IMR-90 (cell line): ENCODE measurements at regions not wholly inside any gene's neighbourhood (a gene's known extent, or its start where the extent isn't known, plus 50 kb on each side); places are given as distances from the start of the nearest gene placed in this dataset.

Source experiments
- ATAC-seq: fragments of 200-7000 bp; cut with Tn5 transposase; 2 replicates; pipeline ENCODE4 v1.9.1; 2020; ENCODE audit warnings: low read depth, mild to moderate bottlenecking, moderate library complexity
- BruUV-seq: library from RNA; stranded (reverse); fragments of 400-500 nt; replicated peaks from 2 replicates; lab custom pipeline; 2021; lab: Mats Ljungman, UMichigan
- CTCF ChIA-PET: fragments of 300-600 bp; formaldehyde crosslinking; extraction: SDS; loops from one replicate; lab custom pipeline; 2021; ENCODE audit warnings: antibody characterized with exemption; lab: Yijun Ruan, JAX
- POLR2A ChIA-PET: fragments of 300-600 bp; sonication (Branson Sonifier 250); formaldehyde crosslinking; loops from one replicate; lab custom pipeline; 2022; ENCODE audit warnings: antibody characterized with exemption; ENCODE audit not compliant: unreplicated experiment; lab: Charles Lee
- DNase-seq: peaks from one replicate; pipeline ENCODE4 v3.0.0; 2013
- H2AFZ ChIP-seq: replicated peaks from 2 replicates; pipeline ENCODE3; 2013; ENCODE audit warnings: low read length, mild to moderate bottlenecking; ENCODE audit not compliant: poor library complexity
- H2AK5ac ChIP-seq: 2 replicates; pipeline ENCODE4 v1.6.1; 2013; ENCODE audit warnings: low read depth, low read length, inconsistent platforms
- H2AK9ac ChIP-seq: replicated peaks from 2 replicates; pipeline ENCODE3; 2013; ENCODE audit warnings: mild to moderate bottlenecking, low read depth, low read length, moderate library complexity; ENCODE audit not compliant: poor library complexity
- H2BK120ac ChIP-seq: 2 replicates; pipeline ENCODE4 v1.6.1; 2013; ENCODE audit warnings: low read depth, low read length, inconsistent platforms
- H2BK15ac ChIP-seq: 3 replicates; pipeline ENCODE4 v1.6.1; 2013; ENCODE audit warnings: low read depth, low read length, inconsistent platforms
- H2BK20ac ChIP-seq: 2 replicates; pipeline ENCODE4 v1.6.1; 2013; ENCODE audit warnings: low read depth, mild to moderate bottlenecking, inconsistent platforms, low read length, moderate library complexity
- H2BK5ac ChIP-seq: 2 replicates; pipeline ENCODE4 v1.6.1; 2013; ENCODE audit warnings: mild to moderate bottlenecking, low read depth, low read length, inconsistent platforms; ENCODE audit not compliant: poor library complexity, severe bottlenecking
- H3K14ac ChIP-seq: replicated peaks from 2 replicates; pipeline ENCODE4 v1.6.1; 2013; ENCODE audit warnings: low read depth, low read length, inconsistent platforms
- H3K18ac ChIP-seq: 2 replicates; pipeline ENCODE4 v1.6.1; 2013; ENCODE audit warnings: low read depth, low read length, control low read depth
- H3K23ac ChIP-seq: 2 replicates; pipeline ENCODE4 v1.6.1; 2013; ENCODE audit warnings: low read depth, low read length, inconsistent platforms
- H3K27ac ChIP-seq: 2 replicates; pipeline ENCODE4 v1.5.1; 2013; ENCODE audit warnings: mild to moderate bottlenecking, control low read depth, low read length; ENCODE audit not compliant: insufficient read depth
- H3K27me3 ChIP-seq: 2 replicates; pipeline ENCODE4 v1.6.1; 2013; ENCODE audit warnings: low read length; ENCODE audit not compliant: control insufficient read depth, insufficient read depth
- H3K36me3 ChIP-seq: 2 replicates; pipeline ENCODE4 v1.6.1; 2013; ENCODE audit warnings: low read length, mixed read lengths; ENCODE audit not compliant: control insufficient read depth, insufficient read depth
- H3K4ac ChIP-seq: 2 replicates; pipeline ENCODE4 v1.6.1; 2013; ENCODE audit warnings: low read depth, low read length, inconsistent platforms
- H3K4me1 ChIP-seq: 2 replicates; pipeline ENCODE4 v1.6.1; 2013; ENCODE audit warnings: low read length, mixed read lengths; ENCODE audit not compliant: control insufficient read depth, insufficient read depth
- H3K4me2 ChIP-seq: 2 replicates; pipeline ENCODE4 v1.6.1; 2013; ENCODE audit warnings: low read depth, mild to moderate bottlenecking, control low read depth, low read length, moderate library complexity
- H3K4me3 ChIP-seq: 2 replicates; pipeline ENCODE4 v1.5.1; 2013; ENCODE audit warnings: low read depth, mild to moderate bottlenecking, control low read depth, low read length, moderate library complexity; ENCODE audit not compliant: insufficient read depth
- H3K56ac ChIP-seq: 2 replicates; pipeline ENCODE4 v1.6.1; 2013; ENCODE audit warnings: low read length, inconsistent platforms; ENCODE audit not compliant: insufficient read depth; ENCODE audit errors: extremely low read depth
- H3K79me1 ChIP-seq, 2 experiments: 2 replicates each; pipeline ENCODE4 v1.6.1; 2013; ENCODE audit warnings: low read length in 2 of 2, inconsistent platforms in 1 of 2, low read depth in 1 of 2
- H3K9ac ChIP-seq: 2 replicates; pipeline ENCODE4 v1.6.1; 2013; ENCODE audit warnings: low read depth, low read length, control low read depth
- H3K9me1 ChIP-seq: 2 replicates; pipeline ENCODE4 v1.6.1; 2013; ENCODE audit warnings: low read length, inconsistent platforms; ENCODE audit not compliant: insufficient read depth
- H3K9me3 ChIP-seq: 2 replicates; pipeline ENCODE4 v1.6.1; 2013; ENCODE audit warnings: low read length; ENCODE audit not compliant: control insufficient read depth, insufficient read depth
- H4K20me1 ChIP-seq: 2 replicates; pipeline ENCODE4 v1.6.1; 2013; ENCODE audit warnings: low read length, inconsistent platforms; ENCODE audit not compliant: insufficient read depth
- H4K5ac ChIP-seq: 2 replicates; pipeline ENCODE4 v1.6.1; 2013; ENCODE audit warnings: mild to moderate bottlenecking, low read depth, low read length, control low read depth
- H4K8ac ChIP-seq, 2 experiments: 2 replicates each; pipeline ENCODE4 v1.6.1; 2013; ENCODE audit warnings: low read depth in 2 of 2, low read length in 2 of 2, control low read depth in 1 of 2, inconsistent platforms in 1 of 2
- H4K91ac ChIP-seq: 2 replicates; pipeline ENCODE4 v1.6.1; 2013; ENCODE audit warnings: low read depth, low read length, inconsistent platforms; ENCODE audit not compliant: insufficient read depth
- CEBPB ChIP-seq: IDR thresholded peaks from 2 replicates; pipeline ENCODE4 v1.6.1; 2012; ENCODE audit warnings: low read depth, low read length, improper control_type of control experiment
- ELK1 ChIP-seq: fragments of 150-350 bp; IDR thresholded peaks from 2 replicates; pipeline ENCODE4 v1.6.1; 2016; ENCODE audit warnings: low read depth, mild to moderate bottlenecking, low read length, moderate library complexity, borderline replicate concordance
- FOS ChIP-seq: fragments of 150-350 bp; IDR thresholded peaks from 2 replicates; pipeline ENCODE4 v1.6.1; 2016; ENCODE audit warnings: low read depth, low read length
- MAFK ChIP-seq: IDR thresholded peaks from 2 replicates; pipeline ENCODE4 v1.6.1; 2012; ENCODE audit warnings: low read depth, low read length, improper control_type of control experiment
- MAZ ChIP-seq: IDR thresholded peaks from 2 replicates; pipeline ENCODE4 v1.6.1; 2012; ENCODE audit warnings: low read depth, mild to moderate bottlenecking, low read length, improper control_type of control experiment, moderate library complexity, borderline replicate concordance
- MXI1 ChIP-seq: IDR thresholded peaks from 2 replicates; pipeline ENCODE4 v1.6.1; 2012; ENCODE audit warnings: low read depth, mild to moderate bottlenecking, low read length, moderate library complexity, borderline replicate concordance
- USF2 ChIP-seq: fragments of 150-350 bp; IDR thresholded peaks from 2 replicates; pipeline ENCODE4 v1.6.1; 2017; ENCODE audit warnings: mild to moderate bottlenecking, antibody characterized with exemption, low read length, low read depth
- WGBS, 2 experiments: methylation state at CpG; one replicate each; pipeline versions ENCODE4 v1.1.5 to v1.1.7; 2013; ENCODE audit warnings: missing lambda C conversion rate in 2 of 2; ENCODE audit not compliant: insufficient read length in 1 of 2; ENCODE audit errors: extremely low coverage in 2 of 2; 5-methylcytosine and 5-hydroxymethylcytosine counted together
- dilution Hi-C: fragments of 300-500 bp; cut with HindIII; formaldehyde crosslinking; loops from one replicate; pipeline ENCODE4 v1.14.3; 2018; ENCODE audit warnings: low sequenced_read_pairs; ENCODE audit not compliant: unreplicated experiment
- in situ Hi-C: fragments of 300-500 bp; cut with MboI; formaldehyde crosslinking; loops from 3 replicates; pipeline ENCODE4 v1.14.3; 2019; ENCODE audit warnings: low sequenced_read_pairs, inconsistent platforms, mixed read lengths
- intact Hi-C: fragments of 100-400 bp; cut with micrococcal nuclease; formaldehyde crosslinking; loops from 2 replicates; pipeline ENCODE4 v1.10.0; 2022

GRCh38 chr16:64004116-64004515 is 1117.7 kb downstream of the CDH11 start:
- no peak overlapping the region for H3K56ac ChIP-seq
- WGBS, 2 experiments: no CpG with 5 or more reads among the region's 1 CpG
- in situ Hi-C loops (no loop called here), intact Hi-C loops (loop anchor here (10.0 kb wide), 1 partner anchor 451 kb away; no protein-coding TSS in a partner anchor), dilution Hi-C loops (no loop called here)
- no peak overlapping the region for H2AFZ ChIP-seq
- no peak overlapping the region for H2AK9ac ChIP-seq
- H4K8ac ChIP-seq: no peak overlapping the region
- DNase-seq (no peak), ATAC-seq (no peak)
- TF ChIP-seq ELK1: no peak
- no peak for TF ChIP-seq FOS
- TF ChIP-seq MAFK: no peak
- no peak for TF ChIP-seq USF2
- no peak for TF ChIP-seq MXI1
- no peak for TF ChIP-seq CEBPB
- TF ChIP-seq MAZ: no peak
- H3K4me2 ChIP-seq: no peak overlapping the region
- no peak overlapping the region for H3K9ac ChIP-seq
- H4K91ac ChIP-seq: no peak overlapping the region
- no peak overlapping the region for H4K5ac ChIP-seq
- no peak overlapping the region for H3K4ac ChIP-seq
- H3K9me3 ChIP-seq: no peaks in the 10 kb centered on the region
- no peak overlapping the region for H3K4me3 ChIP-seq
- POLR2A ChIA-PET: no interaction called here
- H3K36me3 ChIP-seq: no peaks in the 10 kb centered on the region
- H3K18ac ChIP-seq: no peak overlapping the region
- no peak overlapping the region for H3K14ac ChIP-seq
- H2BK5ac ChIP-seq: no peak overlapping the region
- CTCF ChIA-PET: no interaction called here
- no peaks in the 10 kb centered on the region for H3K4me1 ChIP-seq
- no peaks in the 10 kb centered on the region for H3K79me1 ChIP-seq
- no TSS peak for BruUV-seq
- no peak overlapping the region for H2BK20ac ChIP-seq
- no peak overlapping the region for H2BK15ac ChIP-seq
- H3K23ac ChIP-seq: no peak overlapping the region
- no peaks in the 10 kb centered on the region for H4K20me1 ChIP-seq
- H3K27ac ChIP-seq: no peak overlapping the region
- no peak overlapping the region for H2AK5ac ChIP-seq
- no peak overlapping the region for H2BK120ac ChIP-seq
- no peaks in the 10 kb centered on the region for H3K9me1 ChIP-seq
- no peaks in the 10 kb centered on the region for H3K27me3 ChIP-seq
